Neural progenitor cell (in vitro differentiated cells): ENCODE measurements at regions not wholly inside any gene's neighbourhood (a gene's known extent, or its start where the extent isn't known, plus 50 kb on each side); places are given as distances from the start of the nearest gene placed in this dataset.

ENCODE experiments used
- DNase-seq: peaks from one replicate; pipeline ENCODE4 v3.0.0-alpha.2; 2016; ENCODE audit warnings: low spot score
- H2AFZ ChIP-seq: fragments of 200-600 bp; sonication (generic); replicated peaks from 2 replicates; pipeline ENCODE4 v1.6.1; 2016; ENCODE audit warnings: antibody characterized with exemption
- H3F3A ChIP-seq: fragments of 200-600 bp; sonication (generic); 2 replicates; pipeline ENCODE4 v1.6.1; 2016; ENCODE audit warnings: antibody characterized with exemption, low read depth
- H3K27ac ChIP-seq: fragments of 200-600 bp; sonication (generic); 2 replicates; pipeline ENCODE4 v1.5.1; 2016; ENCODE audit warnings: mild to moderate bottlenecking
- H3K27me3 ChIP-seq: fragments of 200-600 bp; sonication (generic); 2 replicates; pipeline ENCODE4 v1.6.1; 2016; ENCODE audit warnings: mild to moderate bottlenecking, moderate library complexity
- H3K36me3 ChIP-seq: fragments of 200-600 bp; sonication (generic); 2 replicates; pipeline ENCODE4 v1.5.1; 2016
- H3K4me1 ChIP-seq: fragments of 200-600 bp; sonication (generic); 2 replicates; pipeline ENCODE4 v1.6.1; 2016; ENCODE audit warnings: mixed run types
- H3K4me2 ChIP-seq: fragments of 200-600 bp; sonication (generic); 2 replicates; pipeline ENCODE4 v1.6.1; 2016
- H3K4me3 ChIP-seq: fragments of 200-600 bp; sonication (generic); 2 replicates; pipeline ENCODE4 v1.5.1; 2016
- H3K79me2 ChIP-seq: fragments of 200-600 bp; sonication (generic); 2 replicates; pipeline ENCODE4 v1.6.1; 2016; ENCODE audit warnings: low read depth
- H3K9ac ChIP-seq: fragments of 200-600 bp; sonication (generic); 2 replicates; pipeline ENCODE4 v1.6.1; 2016
- H3K9me3 ChIP-seq: fragments of 200-600 bp; sonication (generic); 2 replicates; pipeline ENCODE4 v1.5.1; 2016; ENCODE audit warnings: low read depth
- H4K20me1 ChIP-seq: fragments of 200-600 bp; sonication (generic); 2 replicates; pipeline ENCODE4 v1.6.1; 2016; ENCODE audit warnings: low read depth
- H3K27ac Mint-ChIP-seq: 3 replicates; pipeline ENCODE4 v1.8.0; 2021; ENCODE audit warnings: mixed read lengths
- H3K27me3 Mint-ChIP-seq: 2 replicates; pipeline ENCODE4 v1.8.0; 2022; ENCODE audit warnings: low read depth, mild to moderate bottlenecking, inconsistent platforms, moderate library complexity, mixed read lengths; ENCODE audit not compliant: insufficient read depth
- H3K36me3 Mint-ChIP-seq: 3 replicates; pipeline ENCODE4 v1.8.0; 2021; ENCODE audit warnings: mixed read lengths
- H3K4me1 Mint-ChIP-seq: 3 replicates; pipeline ENCODE4 v1.8.0; 2021; ENCODE audit warnings: mixed read lengths
- H3K4me3 Mint-ChIP-seq: 3 replicates; pipeline ENCODE4 v1.8.0; 2021; ENCODE audit warnings: mild to moderate bottlenecking, moderate library complexity, mixed read lengths
- H3K9me3 Mint-ChIP-seq: 3 replicates; pipeline ENCODE4 v1.8.0; 2020; ENCODE audit warnings: mixed read lengths
- CTCF ChIP-seq: fragments of 200-600 bp; sonication (generic); IDR thresholded peaks from 2 replicates; pipeline ENCODE4 v1.5.1; 2017; ENCODE audit warnings: antibody characterized with exemption, mild to moderate bottlenecking
- EZH2 ChIP-seq: fragments of 200-600 bp; sonication (generic); IDR thresholded peaks from 2 replicates; pipeline ENCODE4 v1.6.1; 2017; ENCODE audit warnings: antibody characterized with exemption, mild to moderate bottlenecking, moderate library complexity
- EZH2phosphoT487 ChIP-seq: fragments of 200-600 bp; sonication (generic); IDR thresholded peaks from 2 replicates; pipeline ENCODE4 v1.6.1; 2017; ENCODE audit warnings: antibody characterized with exemption

- H3K9ac ChIP-seq, result no peak overlapping the region
- no peak overlapping the region for H3K4me2 ChIP-seq
- H3F3A ChIP-seq, result no peaks in the 10 kb centered on the region
- no peak overlapping the region for H2AFZ ChIP-seq
- H4K20me1 ChIP-seq, result no peaks in the 10 kb centered on the region
- no peak overlapping the region for H3K4me3 ChIP-seq
- H3K9me3 ChIP-seq, result no peaks in the 10 kb centered on the region
- H3K27me3 Mint-ChIP-seq, result no peaks in the 10 kb centered on the region
- no peaks in the 10 kb centered on the region for H3K4me1 Mint-ChIP-seq
- no peaks in the 10 kb centered on the region for H3K79me2 ChIP-seq
- H3K36me3 ChIP-seq, result no peaks in the 10 kb centered on the region
- H3K27me3 ChIP-seq, result no peaks in the 10 kb centered on the region
- no peak overlapping the region for H3K4me3 Mint-ChIP-seq
- no peak overlapping the region for H3K27ac Mint-ChIP-seq
- H3K4me1 ChIP-seq, result no peaks in the 10 kb centered on the region
- no peaks in the 10 kb centered on the region for H3K9me3 Mint-ChIP-seq
- no peaks in the 10 kb centered on the region for H3K36me3 Mint-ChIP-seq
- H3K27ac ChIP-seq, result no peak overlapping the region
- TF ChIP-seq CTCF (no peak), EZH2phosphoT487 (no peak), EZH2 (no peak)
- DNase-seq, result no peak
Observed at GRCh38 chr9:99628285-99628684, 193.4 kb upstream of the NR4A3 start.

GRCh38 chr9:99628849-99629620 lies 192.7 kb upstream of the NR4A3 start:
- H3K4me3 ChIP-seq, result no peak overlapping the region
- H3K36me3 ChIP-seq, result no peaks in the 10 kb centered on the region
- no peaks in the 10 kb centered on the region for H3K4me1 ChIP-seq
- Mint-ChIP-seq H3K27me3 (no peaks in the 10 kb centered on the region), H3K36me3 (no peaks in the 10 kb centered on the region), H3K4me1 (no peaks in the 10 kb centered on the region), H3K27ac (no peak overlapping the region), H3K4me3 (no peak overlapping the region), H3K9me3 (no peaks in the 10 kb centered on the region)
- no peaks in the 10 kb centered on the region for H3K27me3 ChIP-seq
- H2AFZ ChIP-seq, result no peak overlapping the region
- no peak overlapping the region for H3K4me2 ChIP-seq
- no peak overlapping the region for H3K9ac ChIP-seq
- H3K79me2 ChIP-seq, result no peaks in the 10 kb centered on the region
- no peak overlapping the region for H3K27ac ChIP-seq
- no peak for DNase-seq
- no peak for TF ChIP-seq EZH2phosphoT487
- TF ChIP-seq CTCF, result no peak
- H3K9me3 ChIP-seq, result no peaks in the 10 kb centered on the region
- no peaks in the 10 kb centered on the region for H4K20me1 ChIP-seq
- H3F3A ChIP-seq, result no peaks in the 10 kb centered on the region

- no peak overlapping the region for H3K27ac ChIP-seq
- no peaks in the 10 kb centered on the region for H3K36me3 Mint-ChIP-seq
- no peaks in the 10 kb centered on the region for H3K27me3 ChIP-seq
- no peaks in the 10 kb centered on the region for H3K4me1 Mint-ChIP-seq
- H3K36me3 ChIP-seq, result no peaks in the 10 kb centered on the region
- no peaks in the 10 kb centered on the region for H3K9me3 ChIP-seq
- no peaks in the 10 kb centered on the region for H3K9me3 Mint-ChIP-seq
- H3K79me2 ChIP-seq, result no peaks in the 10 kb centered on the region
- H3K4me3 ChIP-seq, result no peak overlapping the region
- H3K4me3 Mint-ChIP-seq, result no peak overlapping the region
- TF ChIP-seq EZH2phosphoT487, result no peak
- no peak for TF ChIP-seq CTCF
- TF ChIP-seq EZH2, result no peak
- H3K27ac Mint-ChIP-seq, result no peak overlapping the region
- H3K9ac ChIP-seq, result no peak overlapping the region
- H3K27me3 Mint-ChIP-seq, result no peaks in the 10 kb centered on the region
- no peak overlapping the region for H2AFZ ChIP-seq
- H4K20me1 ChIP-seq, result no peaks in the 10 kb centered on the region
- H3F3A ChIP-seq, result no peaks in the 10 kb centered on the region
- no peak overlapping the region for H3K4me2 ChIP-seq
- H3K4me1 ChIP-seq, result no peaks in the 10 kb centered on the region
- no peak for DNase-seq
Observed at GRCh38 chr9:99632349-99633038, 189.2 kb upstream of the NR4A3 start.
